ENCODE measurements at regions not wholly inside any gene's neighbourhood (a gene's known extent, or its start where the extent isn't known, plus 50 kb on each side); places are given as distances from the start of the nearest gene placed in this dataset.
A peak's percentile ranks its signal among the peaks of the same experiment; 100 is the strongest.

GRCh38 chr6:40340957-40341356 is 246.2 kb downstream of the LRFN2 start:
- DNase-seq (ENCODE audit: low read depth) = no peak

- DNase-seq (ENCODE audit: low read depth) = no peak
Measured at GRCh38 chr6:40340196-40340595, 247.0 kb downstream of the LRFN2 start.

DNA sequence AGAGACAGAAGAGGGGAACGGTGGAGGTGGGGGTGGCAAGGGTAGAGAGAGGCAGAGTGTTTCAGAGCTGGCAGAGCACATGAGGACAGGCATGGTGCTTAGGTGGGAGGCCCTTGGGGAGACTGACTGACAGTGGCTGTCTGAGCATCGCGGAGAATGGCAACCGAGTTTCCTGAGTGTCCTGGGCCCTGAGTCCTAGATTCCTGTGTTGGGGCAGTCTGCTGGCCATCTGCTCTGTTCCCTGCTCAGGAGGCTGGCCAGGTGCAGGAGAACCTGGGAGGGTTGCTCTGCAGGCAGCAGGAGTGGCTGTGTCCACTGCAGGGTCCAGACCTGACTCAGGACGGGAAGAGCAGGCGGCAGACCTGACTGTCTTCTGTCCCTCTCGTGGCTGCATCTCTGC is 248.9 kb downstream of the LRFN2 start:
- DNase-seq (ENCODE audit: low read depth) = no peak

DNA sequence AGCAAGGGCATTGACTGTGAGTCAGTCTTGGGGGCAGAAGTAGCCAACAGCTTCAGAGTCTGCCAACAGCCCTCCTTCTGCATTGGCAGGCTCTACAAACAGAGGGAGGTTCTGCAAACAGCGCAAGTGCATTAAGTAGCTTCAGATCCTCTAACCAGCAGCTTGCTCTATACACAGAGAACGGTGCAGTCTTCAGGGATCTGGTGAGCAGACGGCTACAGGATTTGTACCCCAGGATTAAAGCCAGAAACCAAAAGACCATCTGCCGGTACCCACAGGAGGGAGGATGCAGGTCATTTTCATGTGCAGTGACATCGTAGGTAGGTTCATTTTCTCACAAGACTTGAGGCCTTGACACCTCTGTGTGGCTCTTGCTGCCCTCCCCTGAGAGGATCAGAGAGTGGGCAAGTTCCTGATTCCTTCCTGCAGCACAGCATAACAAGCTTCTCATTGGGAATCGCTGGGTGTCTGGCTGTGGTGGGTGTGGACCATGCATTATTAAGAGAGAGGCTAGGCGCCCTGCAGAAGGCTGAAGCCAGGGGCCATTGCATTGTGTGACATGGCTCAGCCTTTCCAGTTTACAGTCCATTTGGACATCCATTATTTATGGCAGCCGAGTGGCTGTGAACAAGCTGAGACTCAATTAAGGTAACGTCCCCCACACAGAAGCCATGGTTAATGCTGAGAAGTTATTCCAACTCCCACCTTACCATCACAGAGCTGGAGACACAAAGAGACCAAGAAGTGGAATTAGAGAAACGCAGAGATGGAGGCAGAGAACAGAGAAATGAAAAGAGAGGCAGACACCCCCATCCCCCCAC is 250.0 kb downstream of the LRFN2 start:
- no peak for DNase-seq (ENCODE audit: low read depth)

DNA sequence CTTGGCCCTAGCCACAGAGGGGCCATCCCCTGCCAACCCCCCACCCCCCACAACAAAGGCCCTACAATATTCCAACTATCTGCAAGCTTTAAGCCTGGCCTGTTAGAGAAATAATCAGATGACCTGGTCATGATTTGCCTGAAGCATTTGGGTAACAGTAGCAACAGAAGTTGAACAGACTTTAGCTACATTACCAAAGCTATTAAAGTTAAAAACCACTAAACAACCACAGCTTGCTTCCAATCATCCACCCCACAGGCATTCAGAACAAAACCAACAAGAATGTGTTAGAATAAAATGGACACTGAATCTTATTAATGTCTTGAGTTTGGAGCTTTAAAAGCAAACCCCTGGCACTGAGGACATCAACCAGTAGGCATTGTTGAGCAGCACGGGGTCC is 250.9 kb downstream of the LRFN2 start:
- DNase-seq (ENCODE audit: low read depth) = peak; percentile 10

GRCh38 chr6:40334496-40335270 is 252.5 kb downstream of the LRFN2 start:
- no peak for DNase-seq (ENCODE audit: low read depth)

- no peak for DNase-seq (ENCODE audit: low read depth)
Measured at GRCh38 chr6:40331545-40331944, 255.6 kb downstream of the LRFN2 start.

GRCh38 chr6:40330301-40330721 is 256.9 kb downstream of the LRFN2 start:
- no peak for DNase-seq (ENCODE audit: low read depth)

- no peak for DNase-seq (ENCODE audit: low read depth)
Measured at GRCh38 chr6:40328986-40329545, 258.1 kb downstream of the LRFN2 start.

GRCh38 chr6:40328386-40328985 is 258.7 kb downstream of the LRFN2 start:
- DNase-seq (ENCODE audit: low read depth) = peak; percentile 19

DNA sequence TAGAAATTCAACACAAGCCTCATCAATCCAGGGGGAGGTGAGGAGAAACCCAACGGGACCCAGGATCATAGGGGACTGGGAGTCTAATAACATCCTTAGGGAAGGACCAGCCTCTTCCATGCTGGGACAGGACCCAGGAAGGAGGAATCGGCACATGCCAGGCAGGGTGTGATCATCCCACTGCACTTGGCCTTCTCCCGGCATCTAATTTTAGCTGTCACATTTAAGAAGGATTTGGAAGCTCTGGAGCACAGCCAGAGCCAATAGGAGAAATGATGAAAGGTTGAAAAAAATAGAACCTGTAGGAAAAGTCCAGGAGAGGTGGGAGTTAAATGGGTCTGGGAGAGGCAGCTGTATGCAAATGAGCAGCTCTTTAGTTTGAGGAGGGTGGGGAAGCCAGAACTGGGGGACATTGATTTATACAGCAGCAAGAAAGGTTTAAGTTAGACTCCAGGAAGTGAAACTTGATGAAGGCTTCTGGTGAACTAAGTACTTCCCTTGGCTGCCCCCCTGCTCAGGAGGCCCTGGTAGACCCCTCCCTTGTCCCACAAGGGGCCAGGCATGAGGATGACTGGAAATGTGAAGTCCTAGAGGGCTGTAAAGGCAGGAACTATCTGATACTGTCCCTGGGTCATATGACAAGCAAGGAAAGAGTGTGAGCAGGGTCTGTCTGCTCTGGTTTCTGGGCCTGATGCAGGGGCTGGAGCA is 260.3 kb downstream of the LRFN2 start:
- DNase-seq (ENCODE audit: low read depth) = no peak

GRCh38 chr6:40325791-40326190 is 261.4 kb downstream of the LRFN2 start:
- no peak for DNase-seq (ENCODE audit: low read depth)

DNA sequence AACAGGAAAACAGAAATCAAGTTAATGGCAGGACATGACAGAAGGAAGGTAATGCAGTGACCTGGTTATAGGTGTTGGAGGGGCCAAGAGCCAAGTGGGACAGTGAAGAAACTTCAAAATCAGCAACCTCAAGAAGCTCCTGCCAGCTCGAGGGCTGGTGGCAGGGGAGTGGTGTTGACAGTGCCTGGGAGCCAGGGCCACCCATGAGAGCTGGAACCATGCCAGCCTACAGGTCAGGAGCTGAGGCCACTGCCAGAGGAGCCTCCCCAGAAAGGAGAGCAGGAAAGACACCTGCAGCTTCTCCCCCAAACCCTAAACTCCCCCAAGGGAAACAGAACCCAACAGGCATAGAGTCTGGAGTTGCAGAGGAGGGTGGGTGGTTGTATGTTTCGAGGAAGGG is 262.1 kb downstream of the LRFN2 start:
- DNase-seq (ENCODE audit: low read depth) = no peak

GRCh38 chr6:40323881-40324634 is 263.1 kb downstream of the LRFN2 start:
- DNase-seq (ENCODE audit: low read depth) = no peak

DNA sequence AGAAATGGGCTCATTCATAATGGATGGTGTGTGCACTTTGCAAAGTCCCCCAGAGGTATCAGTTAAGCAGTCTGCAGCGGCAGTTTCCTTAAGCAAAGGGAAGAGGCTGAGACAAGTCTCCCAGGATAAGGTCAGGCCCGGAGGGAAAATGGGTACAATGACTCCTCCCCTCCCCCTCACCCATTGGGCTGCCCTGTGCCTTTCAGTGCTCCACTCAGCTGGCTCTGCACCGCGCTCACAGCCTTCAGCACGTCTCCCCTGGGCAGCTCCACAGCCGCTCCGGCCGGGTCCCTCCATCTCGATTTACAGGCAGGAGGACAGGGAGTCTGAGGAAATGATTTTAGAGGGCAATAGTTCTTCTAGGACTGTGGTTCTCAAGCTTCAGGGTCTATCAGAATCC is 264.8 kb downstream of the LRFN2 start:
- no peak for DNase-seq (ENCODE audit: low read depth)

- no peak for DNase-seq (ENCODE audit: low read depth)
Measured at GRCh38 chr6:40321616-40322015, 265.5 kb downstream of the LRFN2 start.

- DNase-seq (ENCODE audit: low read depth) = no peak
Measured at GRCh38 chr6:40320947-40321346, 266.2 kb downstream of the LRFN2 start.

DNA sequence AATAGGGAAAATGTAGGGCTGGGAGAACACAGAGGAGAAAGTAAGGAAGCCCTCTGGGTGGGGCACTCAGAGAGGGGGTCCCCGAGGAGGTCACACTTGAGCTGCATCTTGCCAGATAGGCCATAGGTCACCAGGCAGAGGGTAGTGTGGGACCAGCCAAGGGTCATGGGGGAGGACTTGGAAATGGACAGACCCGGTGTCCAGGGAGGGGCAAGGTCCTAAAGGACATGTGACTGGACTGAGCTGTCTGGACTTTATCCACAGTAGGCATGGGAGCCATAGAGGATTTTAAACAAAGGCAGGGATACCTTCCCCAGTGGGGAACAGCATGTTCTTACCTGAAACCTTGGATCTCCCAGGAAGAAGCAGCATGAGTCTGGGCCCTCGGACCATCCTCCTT is 266.7 kb downstream of the LRFN2 start:
- DNase-seq (ENCODE audit: low read depth) = no peak

- no peak for DNase-seq (ENCODE audit: low read depth)
Measured at GRCh38 chr6:40319124-40319523, 268.0 kb downstream of the LRFN2 start.

- no peak for DNase-seq (ENCODE audit: low read depth)
Measured at GRCh38 chr6:40315060-40315459, 272.1 kb downstream of the LRFN2 start.

GRCh38 chr6:40313582-40313981 is 273.6 kb downstream of the LRFN2 start:
- DNase-seq (ENCODE audit: low read depth) = no peak
